ENCODE measurements at regions not wholly inside any gene's neighbourhood (a gene's known extent, or its start where the extent isn't known, plus 50 kb on each side); places are given as distances from the start of the nearest gene placed in this dataset.

- Histone ChIP-seq H3K4me1 (ENCODE audit: insufficient read depth, low read length) (no peaks in the 10 kb centered on the region), H4K20me1 (ENCODE audit: insufficient read depth, low read length) (no peaks in the 10 kb centered on the region), H2AFZ (ENCODE audit: low read depth, low read length) (no peak overlapping the region), H3K79me2 (ENCODE audit: insufficient read depth, low read length) (no peaks in the 10 kb centered on the region), H3K9ac (ENCODE audit: low read length) (no peak overlapping the region), H3K27ac (ENCODE audit: low read depth, low read length) (no peak overlapping the region), H3K9me3 (ENCODE audit: insufficient read depth, low read depth, low read length) (no peaks in the 10 kb centered on the region), H3K27me3 (ENCODE audit: insufficient read depth, low read length) (no peaks in the 10 kb centered on the region), H3K4me3 (ENCODE audit: insufficient read depth, low read depth, low read length) (no peak overlapping the region), H3K36me3 (ENCODE audit: insufficient read depth, low read length) (no peaks in the 10 kb centered on the region), H3K4me2 (ENCODE audit: low read length) (no peak overlapping the region)
- H3K36me3 Mint-ChIP-seq (ENCODE audit: low read depth, unreplicated experiment): no peaks in the 10 kb centered on the region
- DNase-seq (ENCODE audit: low read depth) (no peak), FAIRE-seq (no peak)
- no peaks in the 10 kb centered on the region for H3K27me3 Mint-ChIP-seq (ENCODE audit: low read depth, unreplicated experiment)
- peaks cover 6% of the 10 kb centered on the region for H3K4me1 Mint-ChIP-seq (ENCODE audit: low read depth, unreplicated experiment)
- H3K4me3 Mint-ChIP-seq (ENCODE audit: unreplicated experiment): no peak overlapping the region
- H3K27ac Mint-ChIP-seq (ENCODE audit: unreplicated experiment): no peak overlapping the region
- TF ChIP-seq EZH2 (IDR thresholded peaks at IDR 0.05; ENCODE audit: insufficient read depth, low read length): no peak
- no peak for TF ChIP-seq CTCF (IDR thresholded peaks at IDR 0.05; ENCODE audit: insufficient read depth, low read depth, low read length)
- H3K9me3 Mint-ChIP-seq (ENCODE audit: unreplicated experiment): no peaks in the 10 kb centered on the region
These were observed 87.2 kb upstream of the SGCD start for GRCh38 chr5:156239800-156240199.

- Mint-ChIP-seq H3K4me3 (ENCODE audit: unreplicated experiment) (no peak overlapping the region), H3K27me3 (ENCODE audit: low read depth, unreplicated experiment) (no peaks in the 10 kb centered on the region), H3K27ac (ENCODE audit: unreplicated experiment) (no peak overlapping the region), H3K4me1 (ENCODE audit: low read depth, unreplicated experiment) (peaks cover 6% of the 10 kb centered on the region), H3K36me3 (ENCODE audit: low read depth, unreplicated experiment) (no peaks in the 10 kb centered on the region), H3K9me3 (ENCODE audit: unreplicated experiment) (no peaks in the 10 kb centered on the region)
- Histone ChIP-seq H3K27me3 (ENCODE audit: insufficient read depth, low read length) (no peaks in the 10 kb centered on the region), H3K9me3 (ENCODE audit: insufficient read depth, low read depth, low read length) (no peaks in the 10 kb centered on the region), H3K9ac (ENCODE audit: low read length) (no peak overlapping the region), H3K79me2 (ENCODE audit: insufficient read depth, low read length) (no peaks in the 10 kb centered on the region), H3K4me1 (ENCODE audit: insufficient read depth, low read length) (no peaks in the 10 kb centered on the region), H3K36me3 (ENCODE audit: insufficient read depth, low read length) (no peaks in the 10 kb centered on the region), H3K4me3 (ENCODE audit: insufficient read depth, low read depth, low read length) (no peak overlapping the region), H2AFZ (ENCODE audit: low read depth, low read length) (no peak overlapping the region), H4K20me1 (ENCODE audit: insufficient read depth, low read length) (no peaks in the 10 kb centered on the region), H3K4me2 (ENCODE audit: low read length) (no peak overlapping the region), H3K27ac (ENCODE audit: low read depth, low read length) (no peak overlapping the region)
- no peak for DNase-seq (ENCODE audit: low read depth)
- FAIRE-seq: no peak
- TF ChIP-seq EZH2 (IDR thresholded peaks at IDR 0.05; ENCODE audit: insufficient read depth, low read length): no peak
- no peak for TF ChIP-seq CTCF (IDR thresholded peaks at IDR 0.05; ENCODE audit: insufficient read depth, low read depth, low read length)
These were observed 86.5 kb upstream of the SGCD start for GRCh38 chr5:156240414-156240813.

GRCh38 chr5:156241266-156241665 lies 85.7 kb upstream of the SGCD start:
- Histone ChIP-seq H3K4me1 (ENCODE audit: insufficient read depth, low read length) (no peaks in the 10 kb centered on the region), H4K20me1 (ENCODE audit: insufficient read depth, low read length) (no peaks in the 10 kb centered on the region), H3K36me3 (ENCODE audit: insufficient read depth, low read length) (no peaks in the 10 kb centered on the region), H3K27ac (ENCODE audit: low read depth, low read length) (no peak overlapping the region), H3K79me2 (ENCODE audit: insufficient read depth, low read length) (no peaks in the 10 kb centered on the region), H3K4me2 (ENCODE audit: low read length) (no peak overlapping the region), H3K27me3 (ENCODE audit: insufficient read depth, low read length) (no peaks in the 10 kb centered on the region), H3K9ac (ENCODE audit: low read length) (no peak overlapping the region), H3K9me3 (ENCODE audit: insufficient read depth, low read depth, low read length) (no peaks in the 10 kb centered on the region), H3K4me3 (ENCODE audit: insufficient read depth, low read depth, low read length) (no peak overlapping the region), H2AFZ (ENCODE audit: low read depth, low read length) (no peak overlapping the region)
- Mint-ChIP-seq H3K27ac (ENCODE audit: unreplicated experiment) (no peak overlapping the region), H3K9me3 (ENCODE audit: unreplicated experiment) (no peaks in the 10 kb centered on the region), H3K4me1 (ENCODE audit: low read depth, unreplicated experiment) (peaks cover 6% of the 10 kb centered on the region), H3K27me3 (ENCODE audit: low read depth, unreplicated experiment) (no peaks in the 10 kb centered on the region), H3K36me3 (ENCODE audit: low read depth, unreplicated experiment) (no peaks in the 10 kb centered on the region), H3K4me3 (ENCODE audit: unreplicated experiment) (no peak overlapping the region)
- no peak for TF ChIP-seq EZH2 (IDR thresholded peaks at IDR 0.05; ENCODE audit: insufficient read depth, low read length)
- TF ChIP-seq CTCF (IDR thresholded peaks at IDR 0.05; ENCODE audit: insufficient read depth, low read depth, low read length): no peak
- no peak for DNase-seq (ENCODE audit: low read depth)
- no peak for FAIRE-seq

All from astrocyte (in vitro differentiated cells and primary cell).